SK-N-SH treated with all-trans-retinoic acid at 6 μM for 48 hours (cell line): ENCODE measurements at regions not wholly inside any gene's neighbourhood (a gene's known extent, or its start where the extent isn't known, plus 50 kb on each side); places are given as distances from the start of the nearest gene placed in this dataset.

Source experiments
- TF ChIP-seq, protein P1 (sequence below): fragments of 250-450 bp; sonication (Bioruptor Pico); IDR thresholded peaks from 2 replicates; pipeline ENCODE4 v1.5.1; 2020; ENCODE audit warnings: low read depth, mild to moderate bottlenecking, moderate library complexity
- TF ChIP-seq, protein P2 (sequence below): fragments of 250-450 bp; sonication (Bioruptor Pico); IDR thresholded peaks from 2 replicates; pipeline ENCODE4 v1.8.0; 2020; ENCODE audit warnings: mild to moderate bottlenecking, moderate library complexity, borderline replicate concordance

GRCh38 chrX:116236666-116237065, 66.1 kb downstream of the AGTR2 start:
- TF ChIP-seq, protein P1, sequence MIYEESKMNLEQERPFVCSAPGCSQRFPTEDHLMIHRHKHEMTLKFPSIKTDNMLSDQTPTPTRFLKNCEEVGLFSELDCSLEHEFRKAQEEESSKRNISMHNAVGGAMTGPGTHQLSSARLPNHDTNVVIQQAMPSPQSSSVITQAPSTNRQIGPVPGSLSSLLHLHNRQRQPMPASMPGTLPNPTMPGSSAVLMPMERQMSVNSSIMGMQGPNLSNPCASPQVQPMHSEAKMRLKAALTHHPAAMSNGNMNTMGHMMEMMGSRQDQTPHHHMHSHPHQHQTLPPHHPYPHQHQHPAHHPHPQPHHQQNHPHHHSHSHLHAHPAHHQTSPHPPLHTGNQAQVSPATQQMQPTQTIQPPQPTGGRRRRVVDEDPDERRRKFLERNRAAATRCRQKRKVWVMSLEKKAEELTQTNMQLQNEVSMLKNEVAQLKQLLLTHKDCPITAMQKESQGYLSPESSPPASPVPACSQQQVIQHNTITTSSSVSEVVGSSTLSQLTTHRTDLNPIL (CRISPR knock-in tag) = no peak
- TF ChIP-seq, protein P2, sequence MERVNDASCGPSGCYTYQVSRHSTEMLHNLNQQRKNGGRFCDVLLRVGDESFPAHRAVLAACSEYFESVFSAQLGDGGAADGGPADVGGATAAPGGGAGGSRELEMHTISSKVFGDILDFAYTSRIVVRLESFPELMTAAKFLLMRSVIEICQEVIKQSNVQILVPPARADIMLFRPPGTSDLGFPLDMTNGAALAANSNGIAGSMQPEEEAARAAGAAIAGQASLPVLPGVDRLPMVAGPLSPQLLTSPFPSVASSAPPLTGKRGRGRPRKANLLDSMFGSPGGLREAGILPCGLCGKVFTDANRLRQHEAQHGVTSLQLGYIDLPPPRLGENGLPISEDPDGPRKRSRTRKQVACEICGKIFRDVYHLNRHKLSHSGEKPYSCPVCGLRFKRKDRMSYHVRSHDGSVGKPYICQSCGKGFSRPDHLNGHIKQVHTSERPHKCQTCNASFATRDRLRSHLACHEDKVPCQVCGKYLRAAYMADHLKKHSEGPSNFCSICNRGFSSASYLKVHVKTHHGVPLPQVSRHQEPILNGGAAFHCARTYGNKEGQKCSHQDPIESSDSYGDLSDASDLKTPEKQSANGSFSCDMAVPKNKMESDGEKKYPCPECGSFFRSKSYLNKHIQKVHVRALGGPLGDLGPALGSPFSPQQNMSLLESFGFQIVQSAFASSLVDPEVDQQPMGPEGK (CRISPR knock-in tag) = no peak
